ENCODE measurements at regions not wholly inside any gene's neighbourhood (a gene's known extent, or its start where the extent isn't known, plus 50 kb on each side); places are given as distances from the start of the nearest gene placed in this dataset.
A peak's percentile ranks its signal among the peaks of the same experiment; 100 is the strongest.

DNA sequence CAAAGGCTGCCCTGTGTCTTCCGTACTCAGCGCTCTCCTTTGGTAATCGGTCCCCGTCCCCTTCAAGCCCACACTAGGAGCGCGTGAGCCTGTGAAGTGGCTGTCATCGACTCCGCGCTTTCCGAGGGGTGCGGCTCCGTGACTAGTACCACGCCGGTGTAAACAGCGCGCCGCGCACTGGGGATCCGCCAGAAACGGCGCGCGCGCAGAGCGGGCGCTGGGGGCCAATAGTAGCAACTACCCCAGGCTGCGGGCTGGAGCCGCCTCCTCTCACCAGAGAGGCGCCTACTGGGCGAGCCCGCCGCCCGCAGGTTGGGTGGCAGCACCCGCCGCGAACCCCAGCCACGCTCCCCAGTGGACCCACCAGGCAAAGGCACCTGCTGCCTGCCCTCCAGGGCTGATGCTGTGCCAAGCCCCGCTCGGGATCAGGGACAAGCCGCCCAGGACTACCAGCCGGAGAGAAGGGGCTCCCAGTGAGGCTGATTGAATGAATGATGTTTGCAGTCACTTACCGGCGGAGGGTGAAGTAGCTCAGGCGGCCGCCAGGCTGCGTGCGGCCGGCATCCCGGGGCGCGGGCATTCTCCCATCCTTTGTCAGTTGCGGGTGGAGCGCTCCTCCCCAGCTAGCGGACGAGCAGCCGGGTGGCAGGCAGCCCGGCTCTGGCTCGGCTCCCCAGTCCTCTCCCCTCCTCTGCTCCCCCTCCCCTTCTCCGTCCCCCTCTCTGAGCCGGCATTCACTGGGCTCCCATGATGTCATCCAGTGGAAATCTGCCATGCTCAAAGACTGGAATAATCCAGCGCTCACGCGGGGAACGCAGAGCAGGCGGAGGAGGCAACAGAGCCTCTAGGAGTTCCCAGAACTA, 370.3 kb upstream of the SMIM31 start:
- no peak for DNase-seq (ENCODE audit: low read depth)

GRCh38 chr4:164384416-164384815, 369.5 kb upstream of the SMIM31 start:
- DNase-seq (ENCODE audit: low read depth) = no peak

DNA sequence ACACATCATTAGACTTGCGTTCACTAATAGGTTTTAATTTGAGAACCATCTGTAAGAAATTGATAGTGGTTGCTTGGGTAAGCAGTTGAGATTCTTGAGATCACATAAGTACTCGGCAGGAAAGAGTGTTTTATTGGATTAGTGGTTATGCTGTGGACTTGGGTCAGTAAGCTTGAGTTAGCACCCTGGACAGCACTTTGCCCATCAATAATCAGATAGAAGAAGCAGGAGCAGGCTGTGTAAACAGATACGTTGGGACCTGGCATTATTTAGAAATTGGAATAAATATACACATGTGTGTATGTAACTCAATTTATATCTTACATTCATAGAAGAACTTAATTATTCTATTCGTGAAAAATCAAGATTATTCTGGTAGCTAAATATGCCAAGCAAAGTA, 357.5 kb upstream of the SMIM31 start:
- peak; percentile 8 for DNase-seq (ENCODE audit: low read depth)

DNA sequence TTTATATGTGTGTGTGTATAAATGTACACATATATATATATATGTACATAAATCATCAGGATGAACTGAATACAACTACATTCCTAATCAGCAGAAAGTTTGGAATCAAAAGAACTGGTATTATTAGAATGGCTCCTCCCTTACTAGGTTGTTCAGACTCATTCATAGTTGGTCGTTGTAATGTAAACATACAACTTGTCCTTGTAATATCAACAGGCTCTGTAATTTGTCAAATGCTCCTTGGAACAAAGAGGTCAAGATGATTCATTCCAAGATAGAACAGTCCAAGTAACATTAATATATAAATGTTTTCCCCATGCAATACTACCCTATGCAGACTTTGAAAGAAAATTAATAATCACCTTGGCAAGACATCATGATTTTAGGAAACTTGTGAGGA, 351.4 kb upstream of the SMIM31 start:
- DNase-seq (ENCODE audit: low read depth) = no peak

- no peak for DNase-seq (ENCODE audit: low read depth)
Observed at GRCh38 chr4:164405774-164406173, 348.2 kb upstream of the SMIM31 start.

GRCh38 chr4:164408831-164409230, 345.1 kb upstream of the SMIM31 start:
- no peak for DNase-seq (ENCODE audit: low read depth)

GRCh38 chr4:164410401-164410800, 343.5 kb upstream of the SMIM31 start:
- no peak for DNase-seq (ENCODE audit: low read depth)

- DNase-seq (ENCODE audit: low read depth) = no peak
Observed at GRCh38 chr4:164412246-164412645, 341.7 kb upstream of the SMIM31 start.

DNA sequence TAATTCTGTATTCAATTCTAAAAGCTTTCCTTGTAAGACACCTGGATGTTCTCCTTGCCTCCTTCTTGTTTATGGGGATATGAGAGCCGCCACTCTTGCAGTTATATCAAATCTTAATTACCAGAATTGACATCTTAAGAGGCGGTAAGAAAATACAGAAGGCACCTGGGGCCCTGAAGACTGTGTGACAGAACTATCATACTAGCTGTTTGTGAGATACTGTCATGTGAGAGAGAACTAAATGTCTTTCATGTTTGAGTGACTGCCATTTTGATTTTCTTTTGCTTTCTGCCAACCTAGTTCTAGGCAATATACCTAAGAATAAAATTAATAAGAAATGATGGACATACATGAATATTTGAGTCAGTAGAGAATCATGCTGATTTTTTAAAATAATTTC, 340.2 kb upstream of the SMIM31 start:
- DNase-seq (ENCODE audit: low read depth) = no peak

GRCh38 chr4:164423819-164424218, 330.1 kb upstream of the SMIM31 start:
- no peak for DNase-seq (ENCODE audit: low read depth)

GRCh38 chr4:164424846-164425245, 329.1 kb upstream of the SMIM31 start:
- DNase-seq (ENCODE audit: low read depth) = no peak

GRCh38 chr4:164428561-164428960, 325.4 kb upstream of the SMIM31 start:
- DNase-seq (ENCODE audit: low read depth) = no peak

- DNase-seq (ENCODE audit: low read depth) = peak; percentile 73
Observed at GRCh38 chr4:164438321-164438720, 315.6 kb upstream of the SMIM31 start.

- DNase-seq (ENCODE audit: low read depth) = no peak
Observed at GRCh38 chr4:164439037-164439436, 314.9 kb upstream of the SMIM31 start.

- peak; percentile 90 for DNase-seq (ENCODE audit: low read depth)
Observed at GRCh38 chr4:164440199-164440598, 313.7 kb upstream of the SMIM31 start.

GRCh38 chr4:164441109-164441508, 312.8 kb upstream of the SMIM31 start:
- no peak for DNase-seq (ENCODE audit: low read depth)

DNA sequence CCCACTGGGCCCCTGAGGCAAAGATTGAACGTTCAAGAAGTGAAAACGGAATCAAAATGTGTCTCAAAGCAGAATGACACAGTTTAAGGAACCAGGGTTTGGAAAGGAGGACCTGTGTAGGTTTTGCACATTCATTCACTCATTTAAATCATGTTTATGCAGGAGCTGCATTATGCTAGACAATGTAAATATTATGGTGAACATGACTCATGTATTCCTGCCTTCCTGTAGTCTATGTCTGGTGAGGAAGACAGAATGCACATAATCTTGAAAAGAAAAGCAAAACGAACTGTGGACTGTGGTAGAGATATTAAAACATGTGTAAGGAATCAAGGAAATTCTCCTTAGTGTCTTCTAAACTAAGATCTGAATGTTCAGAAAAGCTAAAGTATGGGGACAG, 311.8 kb upstream of the SMIM31 start:
- DNase-seq (ENCODE audit: low read depth) = peak; percentile 61

GRCh38 chr4:164446516-164446915, 307.4 kb upstream of the SMIM31 start:
- DNase-seq (ENCODE audit: low read depth) = peak; percentile 84

DNA sequence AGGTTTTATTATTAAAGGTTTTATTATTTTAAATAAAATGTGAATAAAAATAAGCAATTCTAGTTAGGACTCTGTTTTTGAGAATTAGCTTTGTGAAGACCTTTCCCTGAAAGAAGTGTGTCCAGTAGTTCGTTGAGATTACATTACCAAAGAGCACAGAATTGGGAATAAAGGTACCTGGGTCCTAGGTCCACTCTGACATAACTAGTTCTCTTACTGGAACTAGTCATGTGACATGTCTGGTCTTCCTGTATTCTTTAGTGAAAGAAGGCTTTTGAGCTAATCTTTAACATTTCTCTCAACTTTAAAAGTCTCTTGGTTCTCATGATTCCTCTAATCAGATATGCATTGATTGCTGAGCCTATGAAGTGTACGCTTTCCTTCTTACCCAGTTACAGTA, 292.0 kb upstream of the SMIM31 start:
- no peak for DNase-seq (ENCODE audit: low read depth)

- no peak for DNase-seq (ENCODE audit: low read depth)
Observed at GRCh38 chr4:164462471-164462870, 291.5 kb upstream of the SMIM31 start.

GRCh38 chr4:164464313-164464712, 289.6 kb upstream of the SMIM31 start:
- no peak for DNase-seq (ENCODE audit: low read depth)

DNA sequence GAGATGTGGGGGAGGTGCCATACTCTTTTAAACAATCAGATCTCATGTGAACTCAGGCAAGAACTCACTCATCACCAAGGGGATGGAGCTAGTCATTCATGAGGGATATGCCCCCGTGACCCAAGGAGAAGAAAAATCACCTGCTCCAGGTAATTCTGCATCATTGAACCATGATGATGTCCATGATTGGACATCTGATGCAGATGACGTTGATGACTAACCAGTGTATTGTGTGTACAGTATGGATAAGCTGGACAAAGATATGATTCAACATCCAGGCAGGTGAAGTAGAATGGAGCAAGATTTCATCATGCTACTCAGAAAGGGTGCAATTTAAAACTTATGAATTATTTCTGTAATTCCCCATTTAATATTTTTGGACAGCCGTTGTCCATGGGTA, 286.4 kb upstream of the SMIM31 start:
- no peak for DNase-seq (ENCODE audit: low read depth)

DNA sequence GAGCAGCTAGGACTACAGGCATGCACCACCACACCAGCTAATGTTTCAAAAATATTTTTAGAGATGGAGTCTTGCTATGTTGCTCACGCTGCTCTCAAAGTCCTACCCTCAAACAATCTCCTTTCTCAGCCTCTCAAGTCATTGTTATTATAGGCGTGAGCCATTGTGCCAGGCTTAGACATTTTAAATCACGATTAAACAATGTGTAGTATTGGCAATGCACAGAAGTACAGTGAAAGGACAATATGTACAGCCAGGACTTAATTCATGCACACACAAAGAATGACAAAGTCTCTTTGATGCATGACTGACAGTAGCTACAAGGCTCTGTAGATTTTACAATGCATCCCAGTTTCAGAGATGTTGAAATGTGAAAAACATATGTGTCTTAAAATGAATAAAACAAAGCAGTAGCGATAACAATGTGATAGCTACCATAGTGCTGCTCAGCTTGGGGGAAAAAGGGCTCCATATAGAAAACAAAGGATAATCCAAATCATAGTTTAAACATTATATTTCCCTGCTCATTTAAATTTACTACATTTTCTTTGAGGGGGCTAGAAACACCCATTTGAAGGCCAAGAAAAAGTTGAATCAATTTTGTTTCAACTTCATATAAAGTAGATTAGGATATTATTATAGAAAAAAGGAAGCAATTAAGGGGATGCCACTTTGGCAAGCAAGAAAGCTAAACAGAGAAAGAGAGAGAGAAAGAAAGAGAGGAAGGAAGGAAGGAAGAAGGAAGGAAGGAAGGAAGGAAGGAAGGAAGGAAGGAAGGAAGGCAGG, 272.4 kb upstream of the SMIM31 start:
- DNase-seq (ENCODE audit: low read depth) = no peak
